ENCODE measurements at regions not wholly inside any gene's neighbourhood (a gene's known extent, or its start where the extent isn't known, plus 50 kb on each side); places are given as distances from the start of the nearest gene placed in this dataset.

DNA sequence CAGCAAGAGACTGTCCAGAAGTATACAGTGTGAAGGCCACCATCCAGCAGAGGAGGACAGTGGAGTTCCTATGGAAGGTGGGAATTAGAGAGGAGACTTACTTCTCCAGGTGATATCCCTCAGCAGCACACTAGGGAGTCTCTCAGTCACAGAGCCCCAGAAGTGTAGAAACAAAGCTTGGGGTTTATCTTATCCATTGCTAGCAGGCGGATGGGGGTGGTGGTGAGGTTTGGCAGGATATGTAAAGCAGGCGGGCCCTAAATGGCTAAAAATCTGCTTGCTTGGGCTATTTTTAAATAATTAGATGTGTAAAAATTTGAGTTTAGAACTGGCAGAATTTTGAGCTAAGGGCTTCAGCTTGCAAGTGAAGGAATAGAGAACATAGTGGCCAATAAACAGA is 50.1 kb upstream of the RGS18 start:
- TF ChIP-seq, protein P1, sequence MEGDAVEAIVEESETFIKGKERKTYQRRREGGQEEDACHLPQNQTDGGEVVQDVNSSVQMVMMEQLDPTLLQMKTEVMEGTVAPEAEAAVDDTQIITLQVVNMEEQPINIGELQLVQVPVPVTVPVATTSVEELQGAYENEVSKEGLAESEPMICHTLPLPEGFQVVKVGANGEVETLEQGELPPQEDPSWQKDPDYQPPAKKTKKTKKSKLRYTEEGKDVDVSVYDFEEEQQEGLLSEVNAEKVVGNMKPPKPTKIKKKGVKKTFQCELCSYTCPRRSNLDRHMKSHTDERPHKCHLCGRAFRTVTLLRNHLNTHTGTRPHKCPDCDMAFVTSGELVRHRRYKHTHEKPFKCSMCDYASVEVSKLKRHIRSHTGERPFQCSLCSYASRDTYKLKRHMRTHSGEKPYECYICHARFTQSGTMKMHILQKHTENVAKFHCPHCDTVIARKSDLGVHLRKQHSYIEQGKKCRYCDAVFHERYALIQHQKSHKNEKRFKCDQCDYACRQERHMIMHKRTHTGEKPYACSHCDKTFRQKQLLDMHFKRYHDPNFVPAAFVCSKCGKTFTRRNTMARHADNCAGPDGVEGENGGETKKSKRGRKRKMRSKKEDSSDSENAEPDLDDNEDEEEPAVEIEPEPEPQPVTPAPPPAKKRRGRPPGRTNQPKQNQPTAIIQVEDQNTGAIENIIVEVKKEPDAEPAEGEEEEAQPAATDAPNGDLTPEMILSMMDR (IDR thresholded peaks at IDR 0.05; ENCODE audit: borderline replicate concordance, extremely low read depth, low read length, poor library complexity, severe bottlenecking), result no peak
- no peak for TF ChIP-seq EZH2 (IDR thresholded peaks at IDR 0.05; ENCODE audit: borderline replicate concordance, low read depth, low read length, severe bottlenecking)
